NCI-H2171 (cell line): ENCODE measurements at regions not wholly inside any gene's neighbourhood (a gene's known extent, or its start where the extent isn't known, plus 50 kb on each side); places are given as distances from the start of the nearest gene placed in this dataset.
"Not testable (repeated sequence)": the region's sequence is repeated elsewhere in the genome, so short reads cannot be mapped to it uniquely, and the experiment has no call there.

Experiments used
- DNase-seq: peaks from one replicate; lab custom pipeline; 2025; lab: John Stamatoyannopoulos, UW

GRCh38 chr15:99455789-99456160, 110.0 kb upstream of the MEF2A start:
- DNase-seq: no peak

GRCh38 chr15:99464137-99464536, 101.6 kb upstream of the MEF2A start:
- no peak for DNase-seq

- no peak for DNase-seq
These were observed 99.0 kb upstream of the MEF2A start for GRCh38 chr15:99466701-99467337.

GRCh38 chr15:99467338-99467720, 98.5 kb upstream of the MEF2A start:
- DNase-seq: no peak

GRCh38 chr15:99467853-99468464, 97.8 kb upstream of the MEF2A start:
- no peak for DNase-seq

GRCh38 chr15:99470204-99470603, 95.6 kb upstream of the MEF2A start:
- not testable (repeated sequence) for DNase-seq

- no peak for DNase-seq
These were observed 93.2 kb upstream of the MEF2A start for GRCh38 chr15:99472416-99473145.

- no peak for DNase-seq
These were observed 91.5 kb upstream of the MEF2A start for GRCh38 chr15:99473981-99474906.

GRCh38 chr15:99474909-99475753, 90.7 kb upstream of the MEF2A start:
- DNase-seq: no peak

- DNase-seq: no peak
These were observed 89.9 kb upstream of the MEF2A start for GRCh38 chr15:99475754-99476412.

GRCh38 chr15:99476413-99477222, 89.2 kb upstream of the MEF2A start:
- DNase-seq: no peak

- DNase-seq: no peak
These were observed 87.9 kb upstream of the MEF2A start for GRCh38 chr15:99477791-99478471.

- DNase-seq: no peak
These were observed 86.8 kb upstream of the MEF2A start for GRCh38 chr15:99478977-99479376.

- DNase-seq: no peak
These were observed 85.6 kb upstream of the MEF2A start for GRCh38 chr15:99480016-99480810.

GRCh38 chr15:99481113-99481950, 84.5 kb upstream of the MEF2A start:
- DNase-seq: no peak

GRCh38 chr15:99481951-99482230, 83.9 kb upstream of the MEF2A start:
- no peak for DNase-seq

GRCh38 chr15:99482993-99483392, 82.8 kb upstream of the MEF2A start:
- no peak for DNase-seq
